D341Med (cell line): ENCODE measurements at regions not wholly inside any gene's neighbourhood (a gene's known extent, or its start where the extent isn't known, plus 50 kb on each side); places are given as distances from the start of the nearest gene placed in this dataset.
"Not testable (repeated sequence)": the region's sequence is repeated elsewhere in the genome, so short reads cannot be mapped to it uniquely, and the experiment has no call there.

Source experiments
- DNase-seq: peaks from one replicate; pipeline ENCODE4 v3.0.0; 2012; ENCODE audit warnings: low spot score

DNA sequence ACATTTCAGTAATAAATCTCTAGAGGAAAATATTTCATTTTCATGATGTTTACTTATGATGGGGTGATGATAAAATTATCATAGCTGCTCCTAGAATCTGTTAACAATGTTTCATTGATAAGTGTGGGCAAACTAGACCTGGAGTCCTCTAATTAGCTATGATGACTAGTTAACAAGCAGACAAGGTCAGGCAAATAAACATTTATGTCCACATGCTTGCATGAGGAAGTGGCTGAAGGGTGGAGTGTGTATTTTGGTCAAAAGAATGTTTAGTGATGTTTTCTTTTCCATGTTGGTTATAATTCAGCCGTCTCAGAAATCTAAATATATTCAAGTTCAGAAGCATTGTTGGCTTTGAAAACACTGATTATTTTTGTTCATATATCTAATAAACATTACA, 99.9 kb upstream of the FN1 start:
- DNase-seq = no peak

DNA sequence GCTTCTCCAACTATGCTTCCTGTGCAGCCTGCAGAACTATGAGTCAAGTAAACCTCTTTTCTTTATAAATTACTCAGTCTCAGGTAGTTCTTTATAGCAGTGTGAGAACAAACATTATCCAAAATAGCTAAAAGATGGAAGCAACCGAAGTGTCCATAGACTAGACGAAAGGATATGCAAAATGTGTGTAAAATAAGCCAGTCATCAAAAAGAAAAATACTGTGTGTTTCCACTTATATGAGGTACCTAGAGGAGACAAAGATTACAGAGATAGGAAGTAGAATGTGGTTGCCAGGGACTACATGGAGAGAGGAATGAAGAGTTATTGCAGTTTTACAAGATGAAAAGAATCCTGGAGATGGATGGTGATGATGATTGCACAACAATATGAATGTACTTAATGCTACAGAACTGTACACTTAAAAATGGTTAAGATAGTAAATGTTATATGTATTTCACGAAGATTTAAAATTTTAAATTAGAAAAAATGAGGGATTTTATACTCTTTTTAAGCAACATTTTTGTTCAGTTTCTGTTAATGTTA, 99.3 kb upstream of the FN1 start:
- DNase-seq = no peak

DNA sequence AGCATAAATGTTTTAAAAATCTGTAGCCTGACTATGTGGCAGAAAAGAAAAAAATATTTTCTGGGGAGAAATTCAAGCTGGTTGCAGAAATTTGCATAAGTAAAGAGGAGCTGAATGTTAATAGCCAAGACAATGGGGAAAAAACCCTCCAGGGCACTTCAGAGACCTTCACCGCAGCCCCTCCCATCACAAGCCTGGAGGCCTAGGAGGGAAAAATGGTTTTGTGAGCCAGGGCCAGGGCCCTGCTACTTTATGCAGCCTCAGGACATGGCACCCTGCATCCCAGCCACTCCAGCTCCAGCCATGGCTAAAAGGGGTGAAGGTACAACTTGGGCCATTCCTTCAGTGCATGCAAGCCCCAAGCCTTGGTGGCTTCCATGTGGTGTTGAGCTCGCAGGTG, 97.8 kb upstream of the FN1 start:
- not testable (repeated sequence) for DNase-seq

DNA sequence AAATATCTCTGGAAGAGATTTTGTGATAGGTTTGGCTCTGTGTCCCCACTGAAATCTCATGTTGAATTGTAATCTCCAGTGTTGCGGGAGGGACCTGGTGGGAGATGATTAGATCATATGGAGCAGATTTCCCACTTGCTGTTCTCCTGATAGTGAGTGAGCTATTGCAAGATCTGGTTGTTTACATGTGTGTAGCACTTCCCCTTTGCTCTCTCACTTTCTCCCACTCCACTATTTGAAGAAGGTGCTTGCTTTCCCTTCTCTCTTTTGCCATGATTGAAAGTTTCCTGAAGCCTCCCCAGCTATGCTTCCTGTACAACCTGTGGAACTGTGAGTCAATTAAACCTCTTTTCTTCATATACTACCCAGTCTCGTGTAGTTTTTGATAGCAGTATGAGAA, 97.0 kb upstream of the FN1 start:
- DNase-seq = no peak

DNA sequence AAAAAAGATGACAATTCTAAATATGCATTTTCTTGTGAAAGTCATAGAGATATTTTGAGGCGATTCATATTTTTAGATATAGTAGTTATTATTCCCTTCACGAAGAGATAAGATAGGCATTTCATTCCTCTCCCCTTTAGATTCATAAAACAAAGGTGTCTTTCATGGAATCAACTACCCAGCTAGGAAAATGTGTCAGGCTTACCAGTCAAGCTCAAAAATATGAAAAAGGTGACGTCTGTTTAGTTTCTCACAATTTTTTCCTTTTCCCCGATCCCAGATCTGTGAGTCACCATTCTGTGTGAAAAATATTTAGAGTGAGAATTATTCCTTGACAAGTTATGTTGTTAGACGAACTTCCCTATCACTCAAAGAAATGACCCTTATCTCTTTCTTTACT, 95.4 kb upstream of the FN1 start:
- DNase-seq = no peak

DNA sequence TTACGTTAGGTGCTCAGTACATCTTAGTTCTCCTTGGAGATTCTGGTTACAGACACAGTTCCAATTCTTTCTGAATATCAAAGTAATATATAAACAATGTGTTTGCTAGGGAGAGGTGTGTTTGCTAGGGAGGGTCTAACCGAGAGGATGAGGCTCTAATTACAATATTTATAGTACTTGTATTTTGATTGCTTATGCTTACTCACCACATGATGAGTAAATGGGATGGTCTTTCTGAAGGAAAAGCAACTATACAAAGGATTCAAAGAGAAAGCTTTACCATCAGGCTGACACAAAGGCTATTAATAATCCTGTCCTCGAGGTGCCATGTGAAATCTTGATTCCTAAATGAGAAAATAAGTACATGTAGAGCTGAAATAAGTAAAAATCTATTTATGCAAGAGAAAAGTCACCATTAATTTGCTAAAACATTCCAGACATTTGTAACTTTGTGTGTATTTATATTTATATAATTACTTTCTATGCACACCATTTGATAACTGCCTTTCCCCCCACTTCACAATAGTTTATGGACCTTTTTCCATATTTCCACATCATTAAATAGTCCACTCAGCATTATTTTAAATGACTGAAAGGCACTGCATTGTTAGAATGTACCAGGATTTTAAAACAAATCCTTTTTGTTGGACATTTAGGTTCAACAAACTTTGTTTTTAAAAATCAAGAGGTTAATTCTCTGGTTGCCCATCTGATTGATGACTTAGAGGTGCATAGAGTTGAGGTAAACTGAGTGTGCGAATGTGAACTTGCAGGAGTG, 94.5 kb upstream of the FN1 start:
- no peak for DNase-seq

DNA sequence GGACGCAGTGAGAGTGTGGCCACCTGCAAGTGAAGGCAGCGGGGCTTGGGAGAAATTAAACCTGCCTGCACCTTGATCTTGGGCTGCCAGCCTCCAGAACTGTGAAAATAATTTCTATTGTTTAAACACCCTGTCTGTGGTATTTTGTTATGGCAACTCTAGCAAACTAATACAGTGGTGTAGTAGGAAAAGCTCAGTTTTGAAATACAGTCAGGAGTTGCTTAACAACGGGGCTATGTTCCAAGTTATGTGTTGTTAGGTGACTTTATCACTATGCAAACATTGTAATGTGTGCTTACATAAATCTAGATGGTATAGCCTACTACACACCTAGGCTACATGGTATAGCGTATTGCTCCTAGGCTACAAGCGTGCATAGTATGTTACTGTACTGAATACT, 93.4 kb upstream of the FN1 start:
- DNase-seq = no peak

DNA sequence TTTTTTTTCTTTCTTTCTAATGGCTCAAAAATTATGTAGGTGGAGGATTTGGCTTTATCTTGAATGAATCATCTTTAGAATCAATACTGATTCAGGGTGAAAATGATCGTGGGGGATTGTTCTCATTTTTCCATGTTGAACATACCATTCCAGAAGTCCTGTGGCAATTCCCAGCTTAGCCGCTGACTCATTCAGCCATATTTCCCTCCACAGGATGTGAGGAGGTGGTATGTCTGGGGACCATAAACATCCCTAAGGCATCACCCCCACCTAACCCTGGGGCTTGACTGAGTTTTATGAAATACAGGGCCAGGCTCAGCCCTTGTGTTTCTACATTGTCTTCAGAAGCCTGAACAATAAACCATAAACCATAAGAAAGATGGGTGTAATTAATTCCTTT, 92.7 kb upstream of the FN1 start:
- DNase-seq = no peak

DNA sequence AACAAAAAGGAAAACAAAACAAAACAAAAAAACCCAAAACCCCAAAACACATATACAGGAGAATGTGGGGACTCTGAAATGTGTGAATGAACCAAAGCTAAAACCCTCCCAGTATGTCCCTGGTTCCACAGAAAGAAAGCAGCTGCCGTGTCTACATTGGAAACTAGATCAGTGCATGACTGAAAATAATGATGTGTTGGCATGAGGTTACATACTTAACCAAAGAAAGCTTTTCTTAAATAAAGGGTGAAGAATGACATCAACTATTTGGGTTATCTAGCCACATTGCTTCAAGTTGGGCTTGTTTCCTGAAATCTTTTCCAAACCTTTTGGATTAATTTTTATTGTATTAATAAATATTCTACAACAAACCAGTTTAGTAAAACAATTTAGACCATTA, 91.9 kb upstream of the FN1 start:
- DNase-seq = no peak

DNA sequence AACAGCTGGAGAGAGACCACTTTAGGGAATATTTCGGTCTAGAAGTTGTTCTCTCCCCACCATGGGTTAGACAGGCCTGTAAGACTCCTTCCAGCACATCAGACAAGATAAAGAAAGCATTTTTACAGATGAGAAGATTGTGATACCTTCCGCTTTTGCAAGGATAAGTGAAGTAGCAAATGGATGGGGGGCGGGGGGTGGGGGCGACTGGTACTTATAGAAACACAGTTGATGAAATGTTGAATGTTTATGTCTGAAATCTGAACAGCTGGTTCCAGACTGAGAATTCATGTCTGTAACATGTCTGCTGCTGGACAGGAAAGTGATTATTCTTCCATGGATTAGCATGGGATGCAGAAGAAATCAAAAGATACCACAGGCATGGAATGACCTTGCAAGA, 90.5 kb upstream of the FN1 start:
- no peak for DNase-seq

DNA sequence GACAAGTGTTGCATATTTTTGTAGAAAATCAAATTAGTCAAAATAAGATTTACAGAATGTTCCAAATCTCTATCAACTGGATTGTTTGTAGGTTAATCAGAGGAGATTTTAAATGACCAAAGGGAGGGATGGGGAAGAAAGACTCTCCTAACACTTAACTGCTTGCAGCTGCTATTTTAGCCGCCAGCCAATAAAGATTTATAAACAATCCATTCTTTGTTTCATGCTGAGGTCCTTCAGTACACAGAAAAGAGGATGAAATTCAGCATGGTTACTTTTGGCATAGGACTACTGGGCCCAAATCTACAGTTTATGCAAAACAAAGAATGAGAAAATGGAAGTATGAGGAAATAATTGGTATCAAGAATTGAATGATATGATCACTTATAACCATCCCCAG, 86.4 kb upstream of the FN1 start:
- DNase-seq = no peak

DNA sequence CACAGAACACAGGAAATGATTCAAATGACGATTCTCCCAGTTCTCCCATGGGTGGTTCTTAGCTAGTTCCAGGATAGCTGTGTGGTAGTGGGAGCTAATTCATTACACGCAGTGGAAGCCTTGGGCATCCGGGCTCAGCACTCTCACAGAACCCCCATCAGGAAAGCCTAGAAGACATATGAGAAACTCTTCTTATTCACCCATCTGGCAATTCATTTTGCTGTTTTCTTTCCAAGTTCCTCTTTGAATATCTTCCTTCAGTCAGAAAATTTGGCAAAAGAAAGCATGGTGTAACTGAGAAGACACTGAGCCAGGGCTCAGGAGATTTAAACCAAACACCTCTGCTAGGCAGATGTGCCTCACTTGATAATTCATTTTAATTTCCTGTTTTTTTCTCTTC, 85.2 kb upstream of the FN1 start:
- no peak for DNase-seq

DNA sequence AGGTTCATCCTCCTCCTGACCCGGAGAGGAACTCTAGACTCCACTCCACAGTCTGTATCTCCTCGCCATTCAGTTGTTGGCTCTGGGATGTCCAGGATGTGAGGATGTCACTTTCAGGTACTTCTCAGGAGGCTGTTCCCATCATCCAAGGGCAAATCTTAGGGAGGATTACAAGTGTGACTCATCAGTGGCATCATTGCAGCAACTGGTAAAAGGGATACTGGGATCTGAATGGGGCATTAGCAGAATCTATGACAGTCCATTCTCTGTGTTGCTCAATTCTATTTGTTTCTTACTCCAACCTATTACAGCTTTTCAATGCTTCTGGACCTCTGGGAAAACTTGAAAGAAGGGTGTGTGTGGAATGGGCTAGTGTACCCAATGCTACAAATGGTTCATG, 81.5 kb upstream of the FN1 start:
- no peak for DNase-seq

DNA sequence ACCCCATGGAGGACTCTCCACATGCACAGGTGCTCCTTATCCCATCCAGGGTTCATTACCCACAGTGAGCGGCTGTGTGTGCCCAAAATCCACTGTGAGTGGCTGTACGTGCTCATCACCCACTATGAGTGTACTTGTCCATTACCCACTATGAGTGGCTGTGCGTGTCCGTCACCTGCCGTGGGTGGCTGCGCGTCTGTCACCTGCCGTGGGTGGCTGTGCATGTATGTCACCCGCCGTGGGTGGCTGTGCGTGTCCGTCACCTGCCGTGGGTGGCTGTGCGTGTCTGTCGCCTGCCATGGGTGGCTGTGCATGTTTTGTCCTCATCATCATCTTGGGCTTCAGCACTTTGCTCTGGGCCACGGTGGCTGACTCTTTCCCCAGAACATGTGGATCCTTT, 78.6 kb upstream of the FN1 start:
- DNase-seq = no peak

DNA sequence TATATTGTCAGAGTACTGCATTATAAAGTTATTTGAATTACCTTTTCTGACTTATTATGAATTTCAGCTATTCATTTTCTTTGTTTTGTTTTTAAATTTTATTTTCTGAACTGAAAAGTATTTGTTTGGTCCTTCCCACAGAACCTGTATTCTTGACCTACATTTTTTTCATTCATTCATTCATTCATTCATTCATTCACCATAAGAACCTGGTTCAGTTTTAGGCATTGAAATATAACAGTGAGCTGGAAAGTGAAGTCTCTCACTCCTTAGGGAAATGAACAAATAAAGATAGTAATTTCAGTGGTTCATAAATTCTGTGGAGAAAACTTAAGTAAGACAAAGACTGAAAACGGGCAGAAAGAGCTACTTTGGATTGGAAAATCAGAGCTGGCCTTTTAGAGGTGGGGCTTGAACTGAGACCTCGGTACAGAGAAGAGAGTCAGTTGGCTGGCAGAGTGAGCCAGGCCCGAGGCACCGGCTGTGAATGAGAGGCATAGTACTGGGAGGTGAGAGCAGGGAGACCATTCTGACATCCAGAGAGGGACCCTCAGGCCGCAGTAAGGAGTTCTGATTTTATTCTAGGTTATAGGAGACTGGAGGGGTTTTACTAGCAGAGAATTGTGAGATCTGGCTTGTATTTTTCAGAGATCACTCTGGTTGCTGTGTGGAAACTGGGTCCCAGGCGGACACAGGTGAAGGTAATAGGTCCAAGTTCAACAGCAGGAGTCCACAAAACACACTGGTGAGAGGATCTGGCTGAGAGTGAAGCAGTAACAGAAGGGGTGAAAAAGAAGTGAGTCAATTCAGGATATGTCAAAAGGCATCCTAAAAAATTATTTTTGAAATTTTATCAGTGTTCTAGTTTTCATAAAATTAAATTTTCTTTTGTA, 75.8 kb upstream of the FN1 start:
- DNase-seq = no peak

DNA sequence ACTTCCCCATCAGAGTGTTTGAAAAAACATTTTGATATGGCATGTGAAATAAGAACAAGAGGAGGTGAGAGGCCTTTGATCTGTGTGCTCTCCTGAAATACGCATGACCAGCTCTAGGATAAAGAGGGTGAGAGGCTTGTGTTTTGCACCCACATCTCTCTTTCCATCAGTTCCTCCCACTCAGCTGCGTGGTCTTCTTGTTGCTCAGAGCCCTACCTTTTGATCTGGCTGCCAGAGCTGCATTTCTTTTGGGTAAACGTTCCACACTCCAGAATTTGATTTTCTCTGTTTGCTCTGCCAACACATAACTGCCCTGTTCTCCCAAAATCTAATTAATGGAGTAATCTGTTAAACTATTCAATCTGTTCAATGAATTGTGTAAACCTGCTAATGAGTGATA, 72.0 kb upstream of the FN1 start:
- no peak for DNase-seq

DNA sequence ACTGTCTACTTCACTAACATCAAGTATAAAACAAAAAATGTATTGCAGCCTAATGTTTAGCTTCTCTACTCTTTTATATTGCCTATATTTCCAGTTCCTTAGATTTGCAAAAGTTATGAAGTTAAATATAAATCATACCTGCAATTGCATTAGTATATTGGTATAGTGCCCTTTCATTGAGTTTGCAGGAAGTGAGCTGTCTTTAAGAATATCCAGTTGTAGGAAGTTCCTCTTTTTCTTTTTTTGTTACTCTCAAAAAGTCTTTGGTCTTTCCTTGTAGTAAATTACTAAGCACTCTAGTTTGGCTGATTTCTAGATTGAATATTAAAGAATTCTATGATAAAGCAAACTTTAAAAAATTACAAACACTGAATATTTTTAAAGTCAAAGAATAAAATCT, 71.3 kb upstream of the FN1 start:
- DNase-seq = no peak

DNA sequence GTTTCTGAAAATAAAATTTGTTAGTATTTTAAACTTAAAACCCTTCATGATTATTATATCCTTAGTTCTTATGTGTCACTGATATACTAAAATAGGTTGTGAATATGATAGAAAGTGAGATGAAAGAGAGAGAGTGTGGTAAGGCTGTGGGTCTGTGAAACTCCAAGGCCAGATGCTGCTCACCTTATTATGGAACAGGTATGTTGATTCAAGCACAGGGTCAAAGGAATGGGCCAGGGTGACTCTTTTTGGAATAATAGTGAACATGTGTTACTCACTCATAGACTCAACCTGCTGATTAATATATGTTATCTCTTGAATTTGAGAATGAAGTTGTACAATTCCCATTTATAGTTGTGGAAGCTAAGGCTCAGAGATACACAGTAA, 70.7 kb upstream of the FN1 start:
- no peak for DNase-seq

DNA sequence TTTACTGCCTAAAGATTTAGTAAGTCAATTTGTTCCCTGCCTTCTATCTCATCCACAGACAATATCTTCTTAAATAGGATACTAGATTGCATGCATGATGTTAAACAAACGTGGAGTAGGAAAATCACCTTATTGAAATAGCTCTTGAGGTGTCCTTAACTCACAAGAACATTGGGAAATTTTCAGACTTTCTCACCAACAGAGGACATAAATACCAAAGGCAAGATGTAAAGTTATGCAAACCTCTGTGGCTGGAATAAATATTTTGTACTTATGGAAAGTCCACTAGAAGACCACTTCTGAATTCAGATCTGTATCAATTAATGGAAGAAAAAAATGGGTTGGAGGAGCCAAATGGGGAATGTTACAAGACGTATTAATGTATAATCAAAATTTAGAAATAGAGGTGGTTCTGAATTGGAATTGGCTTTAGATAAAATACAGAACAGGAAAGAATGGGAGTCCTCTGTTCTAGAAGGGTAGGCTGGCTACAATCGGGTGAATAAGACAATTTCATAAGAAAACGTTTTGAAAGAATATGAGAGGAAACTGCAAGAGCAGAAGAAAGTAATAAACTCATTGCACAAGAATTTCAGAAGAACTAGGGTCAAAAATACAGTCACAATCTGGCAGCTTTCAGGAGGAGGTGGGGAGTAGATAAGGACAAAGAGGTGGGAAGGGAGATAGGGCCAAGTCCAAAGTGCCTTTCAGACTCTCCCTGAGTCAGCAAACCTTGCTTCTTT, 69.3 kb upstream of the FN1 start:
- no peak for DNase-seq

DNA sequence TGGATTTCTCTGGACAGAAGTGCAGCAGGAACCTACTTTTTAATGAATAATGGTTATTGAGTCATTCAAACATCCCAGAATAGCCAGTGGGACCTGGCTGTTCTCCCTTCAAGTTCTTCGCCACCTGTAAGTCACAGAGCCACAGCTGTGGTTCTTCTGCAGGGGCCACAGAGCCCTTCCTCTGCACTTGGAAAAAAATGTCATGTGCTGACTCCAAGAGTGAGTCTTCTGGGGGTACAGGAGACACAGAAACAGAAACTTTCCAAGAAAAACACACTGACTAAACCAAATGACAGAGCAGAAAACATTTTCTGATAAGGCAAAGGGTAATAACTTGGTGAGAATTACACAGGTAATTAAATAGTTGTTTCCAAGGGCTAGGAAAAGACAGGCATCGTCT, 68.7 kb upstream of the FN1 start:
- DNase-seq = no peak

DNA sequence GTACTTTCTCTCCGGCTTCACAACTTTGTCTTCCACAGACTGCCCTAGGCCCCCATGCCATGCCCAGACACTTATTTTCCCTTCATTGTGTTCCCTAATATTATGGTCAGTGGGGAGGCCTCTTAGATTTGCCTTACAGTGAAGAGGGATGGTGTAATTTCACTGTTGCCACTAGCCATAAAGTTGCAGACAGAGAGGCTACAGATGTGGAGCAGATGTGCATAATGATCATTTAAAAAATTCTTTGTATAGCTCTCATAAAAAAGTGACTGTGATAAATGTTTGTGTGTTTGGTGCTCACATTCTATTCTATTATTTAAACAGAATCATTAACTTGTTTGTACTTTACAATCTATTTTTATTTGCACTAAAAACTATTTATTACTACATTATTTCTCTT, 67.5 kb upstream of the FN1 start:
- no peak for DNase-seq

DNA sequence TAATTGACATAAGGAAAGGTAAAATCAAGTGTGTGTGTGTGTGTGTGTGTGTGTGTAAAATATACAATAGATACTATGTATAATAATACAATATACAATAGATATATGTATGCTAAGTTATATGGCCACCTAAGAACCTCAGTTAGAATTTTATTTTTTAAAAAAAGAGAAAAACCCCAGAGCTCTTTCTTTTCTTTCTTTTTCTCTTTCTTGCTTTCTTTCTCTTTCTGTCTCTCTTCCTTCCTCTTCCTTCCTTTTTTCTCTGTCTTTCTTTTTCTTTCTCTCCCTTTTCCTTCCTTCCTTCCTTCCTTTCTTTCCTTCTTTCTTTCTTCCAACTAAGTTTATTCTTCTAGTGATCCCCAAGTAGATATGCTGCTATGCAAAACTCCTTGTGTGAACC, 64.6 kb upstream of the FN1 start:
- DNase-seq = no peak

DNA sequence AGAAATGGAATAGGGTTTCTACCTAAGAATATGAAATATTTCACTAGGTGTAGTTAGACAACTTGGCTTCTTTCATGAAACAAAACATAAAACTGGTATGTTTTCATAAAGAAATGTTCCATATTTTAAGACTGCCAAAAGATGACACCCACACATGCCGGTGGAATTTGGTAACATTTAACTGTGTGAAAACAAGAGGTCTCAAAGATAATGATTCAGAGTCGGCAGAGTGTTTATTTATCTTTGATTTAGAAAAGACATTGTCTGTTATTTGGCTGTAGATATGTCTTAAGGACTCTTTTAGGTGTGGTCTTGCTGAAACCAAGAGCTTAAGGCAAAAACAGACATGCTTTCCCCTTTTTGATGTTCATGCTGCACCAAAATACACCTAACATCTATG, 63.5 kb upstream of the FN1 start:
- DNase-seq = no peak
